Stomach (tissue), 4 donors: ENCODE measurements at regions not wholly inside any gene's neighbourhood (a gene's known extent, or its start where the extent isn't known, plus 50 kb on each side); places are given as distances from the start of the nearest gene placed in this dataset.

Source experiments
- EP300 ChIP-seq: sonication (generic); formaldehyde crosslinking; IDR thresholded peaks from one replicate; pipeline ENCODE4 v1.6.1; 2017; ENCODE audit warnings: antibody characterized with exemption
- POLR2A ChIP-seq, 4 donors: fragments of 450-650 bp; IDR thresholded peaks; one replicate each; pipeline ENCODE4 v1.6.1; 2016; ENCODE audit warnings: antibody characterized with exemption in 4 of 4, control low read depth in 2 of 4, mild to moderate bottlenecking in 1 of 4, moderate library complexity in 1 of 4
- POLR2AphosphoS5 ChIP-seq, 3 donors: sonication (generic); formaldehyde crosslinking; IDR thresholded peaks; one replicate each; pipeline ENCODE4 v1.6.1; 2016; ENCODE audit warnings: antibody characterized with exemption in 3 of 3
- TF ChIP-seq, protein P1 (sequence below), 7 experiments: fragments of 450-650 bp in 4 of 7; fragments of 200-600 bp in 3 of 7; sonication (generic) in 3 of 7; IDR thresholded peaks; one replicate each; pipeline ENCODE4 v1.5.1; 2016 to 2019; ENCODE audit warnings: antibody characterized with exemption in 7 of 7, control low read depth in 2 of 7, mild to moderate bottlenecking in 1 of 7

DNA sequence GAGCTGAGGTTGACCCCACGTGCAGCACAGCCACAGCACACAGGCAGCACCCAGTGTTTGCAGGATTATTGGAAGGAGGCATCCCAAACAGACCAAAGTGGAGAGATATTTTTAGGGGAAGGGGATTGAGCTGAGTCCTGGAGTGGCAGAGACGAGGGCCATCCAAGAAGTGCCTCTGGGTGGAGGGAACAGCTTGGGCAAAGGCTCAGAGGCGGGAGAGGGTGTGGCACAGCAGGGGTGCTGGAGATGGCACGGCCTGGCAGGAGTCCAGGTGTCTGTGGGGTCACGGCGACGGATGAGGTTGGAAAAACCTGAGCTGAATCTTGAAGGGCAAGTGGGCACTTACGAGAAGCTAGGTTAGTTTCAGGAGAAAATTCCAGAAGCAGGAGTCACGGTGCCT lies 60.6 kb downstream of the INHBB start:
- TF ChIP-seq POLR2A (IDR thresholded peaks at IDR 0.05) (no peak), POLR2AphosphoS5 (IDR thresholded peaks at IDR 0.05) (no peak), EP300 (no peak)
- TF ChIP-seq, protein P1, sequence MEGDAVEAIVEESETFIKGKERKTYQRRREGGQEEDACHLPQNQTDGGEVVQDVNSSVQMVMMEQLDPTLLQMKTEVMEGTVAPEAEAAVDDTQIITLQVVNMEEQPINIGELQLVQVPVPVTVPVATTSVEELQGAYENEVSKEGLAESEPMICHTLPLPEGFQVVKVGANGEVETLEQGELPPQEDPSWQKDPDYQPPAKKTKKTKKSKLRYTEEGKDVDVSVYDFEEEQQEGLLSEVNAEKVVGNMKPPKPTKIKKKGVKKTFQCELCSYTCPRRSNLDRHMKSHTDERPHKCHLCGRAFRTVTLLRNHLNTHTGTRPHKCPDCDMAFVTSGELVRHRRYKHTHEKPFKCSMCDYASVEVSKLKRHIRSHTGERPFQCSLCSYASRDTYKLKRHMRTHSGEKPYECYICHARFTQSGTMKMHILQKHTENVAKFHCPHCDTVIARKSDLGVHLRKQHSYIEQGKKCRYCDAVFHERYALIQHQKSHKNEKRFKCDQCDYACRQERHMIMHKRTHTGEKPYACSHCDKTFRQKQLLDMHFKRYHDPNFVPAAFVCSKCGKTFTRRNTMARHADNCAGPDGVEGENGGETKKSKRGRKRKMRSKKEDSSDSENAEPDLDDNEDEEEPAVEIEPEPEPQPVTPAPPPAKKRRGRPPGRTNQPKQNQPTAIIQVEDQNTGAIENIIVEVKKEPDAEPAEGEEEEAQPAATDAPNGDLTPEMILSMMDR (IDR thresholded peaks at IDR 0.05): no peak
